ENCODE measurements at regions not wholly inside any gene's neighbourhood (a gene's known extent, or its start where the extent isn't known, plus 50 kb on each side); places are given as distances from the start of the nearest gene placed in this dataset.
A peak's percentile ranks its signal among the peaks of the same experiment; 100 is the strongest.

DNA sequence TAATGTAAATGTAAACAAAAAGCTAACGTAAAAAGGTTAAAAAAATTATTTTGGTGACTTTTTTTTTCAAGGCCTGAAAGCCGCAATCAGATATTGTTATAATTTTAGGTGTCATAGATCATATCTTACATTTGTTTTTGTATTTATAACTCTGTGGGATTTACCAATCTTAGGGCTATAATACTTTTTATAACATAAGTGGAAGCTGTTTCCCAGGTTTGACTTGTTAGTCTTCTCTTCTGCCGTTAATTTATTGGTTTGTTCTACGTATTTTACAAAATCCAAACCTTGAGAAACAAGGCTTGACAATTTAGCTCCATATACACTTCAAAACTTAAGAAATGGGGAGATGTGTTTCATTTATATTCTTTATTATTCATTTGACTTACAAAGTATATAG, 119.4 kb downstream of the EVX1 start:
- DNase-seq: no peak

DNA sequence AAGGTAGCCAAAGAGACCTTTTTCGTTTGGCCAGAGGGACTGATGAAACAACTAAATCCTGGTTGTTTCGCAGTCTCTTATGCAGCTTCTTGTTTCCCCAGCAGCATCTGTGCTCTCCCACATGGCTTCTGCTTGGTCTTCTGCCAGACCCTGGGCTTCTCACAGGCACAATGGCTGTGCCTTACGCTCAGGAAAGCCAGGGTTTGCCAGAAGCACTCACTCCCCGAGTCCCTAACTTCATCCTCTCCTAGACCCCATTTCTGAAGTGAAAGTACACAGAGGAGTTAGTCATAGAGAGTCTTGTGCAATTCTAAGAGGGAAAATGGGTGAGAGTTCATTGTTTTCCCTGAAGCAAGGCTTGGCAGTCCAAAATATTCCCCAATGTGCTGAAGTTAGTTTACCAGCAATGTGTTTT, 121.7 kb downstream of the EVX1 start:
- DNase-seq: peak; percentile 18

DNA sequence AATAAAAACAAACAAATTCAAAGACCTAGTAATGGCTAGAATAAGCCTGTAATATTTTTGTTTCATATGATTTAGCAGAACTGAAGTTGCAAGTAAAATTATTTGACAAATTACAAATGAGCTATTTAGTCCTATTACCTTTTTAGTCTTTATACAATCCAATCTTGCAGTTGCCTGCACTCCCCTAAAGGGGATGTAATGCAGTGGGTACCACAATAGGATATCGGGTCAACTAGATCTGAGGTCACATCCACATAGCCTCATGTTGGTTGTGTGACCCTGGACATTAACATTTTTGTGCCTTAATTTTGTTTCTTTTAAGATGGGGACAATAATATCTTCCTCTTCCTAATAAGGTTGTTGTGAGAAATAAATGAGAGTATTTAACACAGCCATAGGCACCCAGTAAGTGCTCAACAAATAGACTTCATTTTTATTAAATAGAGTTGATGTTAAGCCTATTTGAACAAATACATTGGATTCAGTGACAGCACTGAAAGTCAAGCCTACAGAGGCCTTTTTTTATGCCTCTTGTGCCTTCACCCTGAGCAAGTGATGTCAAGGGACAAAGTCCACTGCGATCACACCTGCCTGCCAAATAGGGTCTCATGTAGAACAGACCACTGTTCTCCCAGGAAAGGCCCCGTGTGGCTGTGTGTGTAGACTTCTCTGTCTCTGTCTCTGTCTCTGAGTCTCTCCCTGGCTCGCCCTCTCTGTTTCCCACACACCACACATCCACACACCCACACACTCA, 124.8 kb downstream of the EVX1 start:
- no peak for DNase-seq

DNA sequence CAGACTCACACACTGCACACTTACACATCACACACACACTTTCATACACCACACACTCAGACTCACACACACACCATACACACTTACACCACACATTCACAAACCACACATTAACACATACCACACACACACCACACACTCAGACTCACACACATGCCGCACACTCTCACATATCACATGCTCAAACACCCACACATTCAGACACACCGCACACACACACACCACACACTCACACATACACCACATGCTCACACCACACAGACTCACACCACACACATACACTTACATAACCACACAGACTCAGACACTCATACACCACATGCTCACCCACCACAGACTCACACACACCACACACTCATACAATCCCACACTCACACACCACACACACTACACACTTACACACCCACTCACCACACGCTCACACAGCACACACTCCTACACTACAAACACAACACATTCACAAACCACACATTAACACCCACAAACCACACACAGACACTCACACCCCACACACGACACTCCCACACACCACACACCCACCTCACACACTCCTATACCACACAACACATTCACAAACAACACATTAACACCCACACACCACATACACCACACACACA, 125.4 kb downstream of the EVX1 start:
- no peak for DNase-seq

DNA sequence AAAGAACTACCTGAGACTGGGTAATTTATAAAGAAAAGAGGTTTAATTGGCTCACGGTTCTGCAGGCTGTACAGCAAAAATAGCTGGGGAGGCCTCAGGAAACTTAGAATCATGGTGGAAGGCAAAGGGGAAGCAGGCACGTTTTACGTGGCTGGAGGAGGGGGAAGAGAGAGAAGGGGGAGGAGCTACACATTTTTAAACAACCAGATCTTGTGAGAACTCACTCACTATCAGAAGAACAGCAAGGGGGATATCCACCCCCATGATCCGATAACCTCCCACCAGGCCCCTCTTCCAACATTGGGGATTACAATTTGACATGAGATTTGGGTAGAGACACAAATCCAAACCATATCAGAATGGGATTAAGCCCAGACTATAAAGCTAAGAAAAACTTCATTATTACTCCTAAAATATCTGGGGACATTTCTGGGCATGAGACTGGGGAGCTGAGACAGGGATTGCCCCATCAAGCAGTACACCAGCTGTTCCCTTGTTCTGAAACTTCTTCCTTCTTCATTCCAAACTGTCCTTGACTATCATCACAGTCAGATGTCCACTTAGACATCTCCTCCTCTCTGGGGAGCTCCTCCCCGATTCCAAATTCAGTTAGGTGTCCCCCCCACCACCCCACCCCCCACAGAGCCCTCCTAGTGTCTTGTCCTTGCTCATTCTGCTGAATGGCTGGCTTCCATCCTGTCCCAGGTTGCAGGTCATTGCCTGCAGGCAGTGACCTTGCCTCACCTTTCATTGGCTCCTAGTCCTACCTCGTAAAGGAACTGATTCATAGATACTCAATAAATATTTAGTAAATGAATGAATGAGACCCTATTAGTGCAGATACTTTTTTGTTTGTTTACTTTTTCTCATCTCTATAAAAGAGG, 132.6 kb downstream of the EVX1 start:
- DNase-seq: no peak

GRCh38 chr7:27375958-27376357, 133.4 kb downstream of the EVX1 start:
- DNase-seq: peak; percentile 65

DNA sequence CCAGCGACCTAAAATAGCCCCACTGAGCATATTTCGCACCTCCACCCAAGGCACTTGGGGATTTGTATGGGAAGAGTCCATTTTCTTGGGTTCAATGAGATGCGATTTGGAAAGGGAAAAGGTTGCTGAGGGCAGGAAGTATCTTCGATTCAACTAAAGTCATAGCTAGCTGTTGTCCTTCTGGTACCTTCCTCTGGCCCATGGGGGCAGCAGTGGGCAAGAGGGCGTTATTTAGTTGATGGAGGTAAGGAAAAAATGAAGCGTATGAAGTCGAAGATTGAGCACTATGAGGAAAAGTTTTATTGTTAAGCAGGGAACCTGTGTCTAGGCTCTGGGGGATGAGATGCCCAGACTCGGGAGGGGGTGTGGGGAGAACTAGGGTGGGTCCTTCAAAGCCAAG, 135.4 kb downstream of the EVX1 start:
- DNase-seq: no peak

DNA sequence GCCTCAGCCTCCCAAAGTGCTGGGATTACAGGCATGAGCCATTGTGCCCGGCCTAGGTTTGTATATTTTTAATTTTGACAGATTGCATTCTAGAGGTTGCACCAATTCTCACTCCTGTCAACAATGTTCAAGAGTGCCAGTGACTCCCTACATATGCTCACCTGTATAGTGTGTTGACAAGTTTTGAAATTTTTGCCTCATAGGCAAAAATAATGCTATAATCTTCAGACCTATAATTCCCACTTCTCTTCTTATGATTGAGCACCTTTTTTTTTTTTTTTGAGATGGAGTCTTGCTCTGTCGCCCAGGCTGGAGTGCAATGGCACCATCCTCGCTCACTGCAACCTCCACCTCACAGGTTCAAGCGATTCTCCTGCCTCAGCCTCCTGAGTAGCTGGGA, 139.7 kb downstream of the EVX1 start:
- no peak for DNase-seq

- DNase-seq: no peak
Measured at GRCh38 chr7:27386581-27386980, 144.0 kb downstream of the EVX1 start.

- no peak for DNase-seq
Measured at GRCh38 chr7:27387864-27388263, 145.3 kb downstream of the EVX1 start.

DNA sequence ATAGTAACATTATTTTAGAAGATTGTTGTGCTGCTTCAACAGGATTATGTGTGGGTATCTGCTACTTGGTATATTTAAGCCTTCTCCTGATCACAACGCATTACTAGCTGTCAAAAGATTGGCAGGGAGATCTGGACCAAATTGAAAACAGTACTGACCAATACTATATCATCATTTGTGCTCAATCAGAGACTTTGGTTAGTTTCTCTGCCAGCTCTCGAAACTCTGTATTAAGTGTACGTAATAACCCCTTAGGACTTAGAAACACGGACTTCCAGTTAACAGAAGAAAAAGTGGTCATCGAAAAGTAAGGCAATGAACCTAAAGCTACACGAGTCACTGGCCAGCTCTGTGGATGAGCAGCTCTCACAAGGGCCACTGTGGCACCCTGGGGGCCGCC, 146.0 kb downstream of the EVX1 start:
- peak; percentile 22 for DNase-seq

DNA sequence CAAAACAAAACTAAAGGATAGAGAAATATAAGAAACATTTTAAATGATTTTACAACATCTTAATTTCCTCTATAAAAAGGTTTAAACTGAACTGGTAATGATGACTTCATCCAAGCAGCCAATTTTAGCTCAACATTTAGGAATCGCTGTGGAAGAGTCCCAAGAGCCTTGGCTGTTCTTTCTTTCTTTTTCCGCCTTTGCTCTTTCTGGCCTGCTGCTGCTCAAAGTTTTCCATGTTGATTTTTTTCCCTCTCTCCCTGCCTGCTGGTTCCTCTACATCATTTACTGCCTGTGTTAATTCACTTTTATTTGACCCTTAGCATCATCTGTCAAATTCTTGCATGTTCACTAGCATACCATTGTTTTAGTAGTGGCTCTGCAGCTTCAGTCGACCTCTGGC, 146.9 kb downstream of the EVX1 start:
- DNase-seq: peak; percentile 88

DNA sequence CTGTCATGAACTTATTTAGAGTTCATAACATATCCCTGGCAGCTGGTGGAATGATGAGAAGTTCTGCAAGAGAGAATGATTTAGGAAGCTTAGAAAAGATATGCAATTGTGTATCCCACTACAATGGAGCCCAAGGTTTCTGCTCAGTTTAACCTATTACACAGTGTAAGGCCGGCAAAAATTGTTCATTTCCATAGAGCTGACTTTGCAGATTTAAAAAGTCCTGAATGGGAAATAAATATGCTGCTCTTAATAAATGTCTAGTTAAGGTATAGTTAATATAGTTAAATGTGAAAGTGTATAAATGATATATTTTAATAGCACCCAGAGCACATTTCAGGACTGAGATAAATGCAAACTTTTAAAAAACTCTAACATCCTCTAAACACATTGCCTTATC, 149.9 kb downstream of the EVX1 start:
- no peak for DNase-seq

DNA sequence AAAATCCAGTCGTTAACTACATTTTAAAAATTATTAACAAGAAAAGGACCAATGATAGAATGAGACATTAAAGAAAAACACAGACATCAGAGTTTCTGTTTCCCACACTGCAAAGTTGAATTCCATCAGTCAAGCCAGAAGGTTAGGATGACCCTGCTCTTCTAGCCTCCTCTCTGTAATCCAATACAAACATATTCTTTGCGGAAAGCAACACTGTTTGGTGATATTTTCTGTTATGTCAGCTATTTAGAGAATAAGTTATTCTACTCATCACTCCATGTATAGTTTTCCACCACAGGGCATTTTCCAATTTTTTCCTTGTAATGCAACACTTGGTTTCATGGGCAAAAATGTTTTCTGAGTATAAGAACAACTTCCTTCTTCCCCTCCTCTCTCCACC, 152.3 kb downstream of the EVX1 start:
- DNase-seq: no peak

DNA sequence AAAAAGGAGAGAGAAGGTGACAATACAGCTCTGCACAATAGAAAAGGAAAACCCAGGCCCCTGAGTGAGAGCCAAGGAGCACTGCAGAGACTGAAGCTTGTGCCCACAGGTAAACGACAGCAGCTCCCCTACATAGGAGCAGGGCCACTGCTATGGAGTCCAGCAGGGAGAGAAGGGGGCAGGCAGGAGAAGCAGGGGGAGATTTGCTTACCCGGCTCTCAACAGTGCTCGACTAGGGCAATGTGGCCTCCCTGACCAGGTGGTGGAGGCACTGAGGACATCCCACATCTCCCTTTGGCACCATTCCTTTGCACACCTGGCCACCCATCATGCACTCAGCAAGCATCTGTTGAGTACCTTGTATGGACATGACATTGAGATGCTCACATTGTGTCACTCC, 153.0 kb downstream of the EVX1 start:
- no peak for DNase-seq

- no peak for DNase-seq
Measured at GRCh38 chr7:27397503-27397902, 154.9 kb downstream of the EVX1 start.

DNA sequence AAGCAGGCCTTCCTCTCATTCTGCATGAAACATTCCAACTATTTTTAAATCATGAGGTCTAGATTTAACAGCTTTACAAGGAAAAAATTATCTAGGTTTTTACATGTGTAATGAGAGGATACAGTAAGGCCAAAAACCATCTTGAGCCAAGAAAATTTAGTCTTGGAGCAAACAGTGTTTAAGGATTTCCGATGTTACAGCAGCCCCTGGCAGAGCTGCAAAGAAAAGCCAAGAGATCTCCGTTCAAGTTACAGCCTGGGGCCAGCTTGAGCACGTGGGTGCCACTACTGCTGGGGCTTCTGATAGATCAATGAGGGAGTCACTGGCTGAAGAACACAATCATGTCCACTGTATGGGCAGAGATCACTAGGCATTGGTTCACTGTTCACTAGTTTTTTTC, 156.2 kb downstream of the EVX1 start:
- DNase-seq: peak; percentile 42

- DNase-seq: no peak
Measured at GRCh38 chr7:27399791-27400567, 157.4 kb downstream of the EVX1 start.

DNA sequence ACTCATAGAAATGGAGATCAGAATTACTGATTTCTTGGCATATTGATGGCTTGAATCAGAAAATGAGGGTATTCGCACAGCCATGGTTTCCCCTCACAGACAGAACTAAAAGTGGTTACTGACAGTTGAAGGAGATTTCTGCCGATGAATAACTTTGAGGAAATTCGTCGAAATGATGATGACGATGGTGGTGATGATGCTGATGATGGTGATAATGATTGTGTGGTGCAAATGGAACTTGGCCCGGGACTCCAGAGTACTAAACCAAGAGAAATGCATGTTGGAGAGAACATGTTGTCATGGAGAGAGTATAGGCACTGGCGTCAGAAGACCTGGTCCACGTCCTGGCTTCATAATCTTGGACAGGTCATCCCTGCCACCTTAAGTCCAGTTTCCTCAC, 163.2 kb downstream of the EVX1 start:
- no peak for DNase-seq

- no peak for DNase-seq
Measured at GRCh38 chr7:27409311-27409710, 166.7 kb downstream of the EVX1 start.

DNA sequence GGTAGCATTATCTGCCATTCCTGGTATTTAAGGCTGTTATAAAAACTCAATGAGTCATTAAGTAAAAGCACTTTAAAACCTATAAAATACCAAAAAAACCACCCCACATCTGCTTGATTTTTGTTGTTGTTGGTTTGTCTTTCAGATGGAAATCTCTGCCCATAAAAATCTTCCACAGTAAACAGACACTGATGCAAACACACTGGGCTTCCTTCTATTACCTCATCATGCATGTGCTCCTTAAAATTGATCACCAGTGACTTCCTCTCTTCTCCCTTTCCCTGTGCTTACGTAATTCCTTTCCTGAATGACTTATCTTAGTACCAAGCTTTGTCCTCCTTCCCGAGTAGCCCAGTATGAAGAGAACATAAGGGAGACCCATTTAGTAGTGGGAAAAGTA, 167.2 kb downstream of the EVX1 start:
- DNase-seq: no peak
